GM12878 (cell line): ENCODE measurements at regions not wholly inside any gene's neighbourhood (a gene's known extent, or its start where the extent isn't known, plus 50 kb on each side); places are given as distances from the start of the nearest gene placed in this dataset.

ENCODE experiments used
- ATAC-seq: fragments of 200-7000 bp; cut with Tn5 transposase; 3 replicates; pipeline ENCODE4 v1.9.1; 2020; ENCODE audit warnings: mild to moderate bottlenecking, moderate library complexity
- BruUV-seq: library from RNA; stranded (reverse); fragments of 400-500 nt; replicated peaks from 2 replicates; lab custom pipeline; 2021; lab: Mats Ljungman, UMichigan
- CTCF ChIA-PET: fragments of 300-600 bp; sonication (Branson Sonifier 250); formaldehyde crosslinking; extraction: SDS; loops from one replicate; lab custom pipeline; 2021; ENCODE audit warnings: inconsistent platforms; lab: Yijun Ruan, JAX
- POLR2A ChIA-PET: fragments of 350-600 bp; formaldehyde crosslinking; extraction: SDS; loops from one replicate; lab custom pipeline; 2021; ENCODE audit warnings: inconsistent platforms; lab: Charles Lee
- RAD21 ChIA-PET: fragments of 300-600 bp; sonication (Branson Sonifier 250); formaldehyde crosslinking; loops from one replicate; lab custom pipeline; 2023; ENCODE audit warnings: antibody characterized with exemption; ENCODE audit not compliant: unreplicated experiment; lab: Charles Lee
- SMC1A ChIA-PET: fragments of 300-600 bp; sonication (Branson Sonifier 250); formaldehyde crosslinking; loops from one replicate; lab custom pipeline; 2023; ENCODE audit not compliant: unreplicated experiment, uncharacterized antibody; lab: Charles Lee
- DNase-seq: peaks from one replicate; pipeline ENCODE4 v3.0.0-alpha.2; 2011; ENCODE audit warnings: low read depth, low spot score
- FAIRE-seq: peaks from 3 replicates; lab custom pipeline; 2011; peaks lifted over from hg19 to GRCh38; lab: Jason Lieb, UNC
- H2AFZ ChIP-seq: 2 replicates; pipeline ENCODE4 v1.6.0; 2011; ENCODE audit warnings: low read depth, low read length, control low read depth; ENCODE audit not compliant: control insufficient read depth
- H3K27ac ChIP-seq: 2 replicates; pipeline ENCODE4 v1.5.1; 2011; ENCODE audit warnings: control low read depth; ENCODE audit not compliant: control insufficient read depth, insufficient read depth
- H3K27me3 ChIP-seq, 2 experiments: replicated peaks in 1 of 2; 2 replicates each; pipeline versions ENCODE4 v1.6.0 to v1.6.1; 2011; ENCODE audit warnings: low read length in 1 of 2; ENCODE audit not compliant: control insufficient read depth in 2 of 2, insufficient read depth in 2 of 2
- H3K36me3 ChIP-seq, 2 experiments: 2 replicates each; pipeline ENCODE4 v1.5.1; 2011; ENCODE audit warnings: low read length in 1 of 2; ENCODE audit not compliant: control insufficient read depth in 2 of 2, insufficient read depth in 2 of 2
- H3K4me1 ChIP-seq: 2 replicates; pipeline ENCODE4 v1.6.1; 2011; ENCODE audit warnings: mild to moderate bottlenecking, low read length, moderate library complexity, mixed read lengths; ENCODE audit not compliant: control insufficient read depth, insufficient read depth
- H3K4me2 ChIP-seq: 2 replicates; pipeline ENCODE4 v1.6.0; 2011; ENCODE audit warnings: control low read depth; ENCODE audit not compliant: control insufficient read depth, insufficient read depth
- H3K4me3 ChIP-seq: fragments of 200-600 bp; sonication (generic); 2 replicates; pipeline ENCODE4 v1.5.1; 2016
- H3K79me2 ChIP-seq: 2 replicates; pipeline ENCODE4 v1.6.0; 2011; ENCODE audit warnings: low read length; ENCODE audit not compliant: control insufficient read depth, insufficient read depth
- H3K9ac ChIP-seq: 2 replicates; pipeline ENCODE4 v1.8.0; 2011; ENCODE audit warnings: low read length, control low read depth, mixed read lengths; ENCODE audit not compliant: control insufficient read depth, insufficient read depth
- H3K9me3 ChIP-seq: replicated peaks from 3 replicates; pipeline ENCODE4 v1.5.1; 2011; ENCODE audit warnings: mild to moderate bottlenecking, low read length; ENCODE audit not compliant: control insufficient read depth, insufficient read depth
- H4K20me1 ChIP-seq: 2 replicates; pipeline ENCODE4 v1.6.0; 2011; ENCODE audit not compliant: control insufficient read depth, insufficient read depth
- KDM1A ChIP-seq: fragments of 200-600 bp; sonication (generic); IDR thresholded peaks from 2 replicates; pipeline ENCODE4 v1.6.1; 2016; ENCODE audit warnings: borderline replicate concordance
- MXI1 ChIP-seq: fragments of 150-350 bp; IDR thresholded peaks from 2 replicates; pipeline ENCODE4 v1.6.1; 2011; ENCODE audit warnings: low read depth, mild to moderate bottlenecking, inconsistent platforms, low read length, improper control_type of control experiment
- NR2C2 ChIP-seq: IDR thresholded peaks from 2 replicates; pipeline ENCODE4 v1.6.1; 2011; ENCODE audit warnings: borderline replicate concordance, low read depth; ENCODE audit not compliant: control insufficient read depth, insufficient read length
- RELA ChIP-seq: fragments of 450-650 bp; IDR thresholded peaks from 2 replicates; pipeline ENCODE4 v1.8.0; 2014; ENCODE audit warnings: borderline replicate concordance; ENCODE audit not compliant: partially characterized antibody
- STAT1 ChIP-seq: fragments of 450-650 bp; conservative IDR thresholded peaks from 2 replicates; pipeline ENCODE4 v1.6.1; 2014; ENCODE audit warnings: antibody characterized with exemption, mild to moderate bottlenecking
- TCF12 ChIP-seq: IDR thresholded peaks from 2 replicates; pipeline ENCODE4 v1.6.1; 2011; ENCODE audit warnings: low read depth, mild to moderate bottlenecking, low read length
- WGBS: methylation state at CpG from one replicate; pipeline ENCODE4 v1.1.6; 2016; ENCODE audit warnings: low lambda C conversion rate; ENCODE audit not compliant: insufficient replicate concordance, insufficient coverage; ENCODE audit errors: missing lambda C conversion rate; 5-methylcytosine and 5-hydroxymethylcytosine counted together
- in situ Hi-C: fragments of 300-500 bp; cut with MboI; formaldehyde crosslinking; loops from 9 replicates; pipeline ENCODE4 v1.14.3; 2018; ENCODE audit warnings: mixed read lengths
- intact Hi-C: fragments of 100-400 bp; cut with micrococcal nuclease; formaldehyde crosslinking; loops from one replicate; pipeline ENCODE4 v1.14.2; 2022; ENCODE audit not compliant: unreplicated experiment
- TF ChIP-seq, protein P1 (sequence below): fragments of 450-650 bp; formaldehyde crosslinking; IDR thresholded peaks from 2 replicates; pipeline ENCODE4 v1.5.0; 2022; ENCODE audit warnings: mild to moderate bottlenecking, missing genetic modification characterization
- TF ChIP-seq, protein P2 (sequence below), 3 experiments: IDR thresholded peaks in 2 of 3; conservative IDR thresholded peaks in 1 of 3; 2 replicates each; pipeline ENCODE4 v1.5.1; 2011; ENCODE audit warnings: low read depth in 3 of 3, low read length in 3 of 3, mild to moderate bottlenecking in 3 of 3, control low read depth in 2 of 3, moderate library complexity in 2 of 3, inconsistent platforms in 1 of 3, mixed read lengths in 1 of 3; ENCODE audit not compliant: control insufficient read depth in 2 of 3, insufficient read depth in 1 of 3; ENCODE audit errors: extremely low read depth in 1 of 3
- TF ChIP-seq, protein P3 (sequence below): IDR thresholded peaks from 2 replicates; pipeline ENCODE4 v1.6.1; 2011; ENCODE audit warnings: low read depth, mild to moderate bottlenecking, low read length, moderate library complexity, borderline replicate concordance; ENCODE audit errors: extremely low read depth

DNA sequence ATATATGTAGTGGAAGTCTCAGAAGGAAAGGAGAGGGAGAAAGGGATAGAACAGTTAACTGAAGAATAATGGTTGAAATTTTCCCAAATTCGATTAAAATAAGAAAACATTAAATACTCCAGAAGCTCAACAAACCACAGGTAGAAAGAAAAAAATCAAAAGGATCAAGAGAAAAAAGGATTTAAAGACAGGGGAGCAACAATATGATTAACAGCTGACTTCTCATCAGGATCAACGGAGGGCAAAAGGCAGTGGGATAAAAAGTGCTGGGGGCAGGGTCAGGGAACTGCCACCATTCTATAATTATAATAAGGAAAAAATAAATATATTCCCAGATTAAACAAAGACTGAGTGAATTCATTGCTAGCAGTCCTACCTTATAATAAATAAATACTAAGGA lies 55.3 kb downstream of the CDKN2C start:
- BruUV-seq = no TSS peak
- ChIA-PET POLR2A (no interaction called here), RAD21 (no interaction called here), SMC1A (no interaction called here), CTCF (interaction anchor here (1.0 kb wide), 2 partner anchors 31 to 152 kb away, joined by 3 read pairs; no protein-coding TSS in a partner anchor)
- no peak overlapping the region for H3K9ac ChIP-seq
- DNase-seq = no peak
- H3K27me3 ChIP-seq = no peaks in the 10 kb centered on the region
- no peak overlapping the region for H3K4me2 ChIP-seq
- no peak overlapping the region for H3K27ac ChIP-seq
- no peak for TF ChIP-seq STAT1
- no peak overlapping the region for H3K4me3 ChIP-seq
- H3K36me3 ChIP-seq = no peaks in the 10 kb centered on the region
- intact Hi-C loops (no loop called here), in situ Hi-C loops (no loop called here)
- no peaks in the 10 kb centered on the region for H3K9me3 ChIP-seq
- H3K79me2 ChIP-seq = no peaks in the 10 kb centered on the region
- H2AFZ ChIP-seq = no peak overlapping the region
- no peaks in the 10 kb centered on the region for H3K4me1 ChIP-seq
- ATAC-seq = no peak
- WGBS = 23% methylated on average over 2 of the region's 2 CpGs
- no peak for FAIRE-seq
- no peaks in the 10 kb centered on the region for H4K20me1 ChIP-seq

DNA sequence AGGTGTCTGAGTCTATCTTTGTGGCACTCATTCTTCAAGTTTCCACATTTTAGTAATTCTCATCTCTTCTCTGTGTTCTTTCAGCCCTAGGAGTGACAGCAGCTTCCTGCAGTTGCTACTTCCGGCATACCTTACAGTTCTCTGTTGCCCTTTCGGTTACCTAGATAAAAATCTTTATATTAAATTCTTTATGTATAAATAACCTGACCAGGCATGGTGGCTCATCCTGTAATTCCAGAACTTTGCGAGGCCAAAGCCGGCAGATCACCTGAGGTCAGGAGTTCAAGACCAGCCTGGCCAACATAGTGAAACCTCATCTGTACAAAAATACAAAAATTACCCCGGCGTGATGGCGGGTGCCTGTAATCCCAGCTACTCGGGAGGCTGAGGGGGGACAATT lies 62.9 kb downstream of the CDKN2C start:
- Histone ChIP-seq H3K27me3 (no peaks in the 10 kb centered on the region), H3K9me3 (no peaks in the 10 kb centered on the region), H3K79me2 (no peaks in the 10 kb centered on the region), H3K4me3 (no peak overlapping the region), H3K36me3 (no peaks in the 10 kb centered on the region), H3K9ac (no peak overlapping the region), H3K4me1 (no peaks in the 10 kb centered on the region), H4K20me1 (no peaks in the 10 kb centered on the region), H2AFZ (no peak overlapping the region; the same call in 1 of the 2 replicates), H3K4me2 (no peak overlapping the region), H3K27ac (no peak overlapping the region)
- intact Hi-C loops (no loop called here), in situ Hi-C loops (no loop called here)
- ChIA-PET RAD21 (no interaction called here), CTCF (no interaction called here), POLR2A (no interaction called here), SMC1A (no interaction called here)
- BruUV-seq = no TSS peak
- TF ChIP-seq MXI1 = no peak
- TF ChIP-seq, protein P1, sequence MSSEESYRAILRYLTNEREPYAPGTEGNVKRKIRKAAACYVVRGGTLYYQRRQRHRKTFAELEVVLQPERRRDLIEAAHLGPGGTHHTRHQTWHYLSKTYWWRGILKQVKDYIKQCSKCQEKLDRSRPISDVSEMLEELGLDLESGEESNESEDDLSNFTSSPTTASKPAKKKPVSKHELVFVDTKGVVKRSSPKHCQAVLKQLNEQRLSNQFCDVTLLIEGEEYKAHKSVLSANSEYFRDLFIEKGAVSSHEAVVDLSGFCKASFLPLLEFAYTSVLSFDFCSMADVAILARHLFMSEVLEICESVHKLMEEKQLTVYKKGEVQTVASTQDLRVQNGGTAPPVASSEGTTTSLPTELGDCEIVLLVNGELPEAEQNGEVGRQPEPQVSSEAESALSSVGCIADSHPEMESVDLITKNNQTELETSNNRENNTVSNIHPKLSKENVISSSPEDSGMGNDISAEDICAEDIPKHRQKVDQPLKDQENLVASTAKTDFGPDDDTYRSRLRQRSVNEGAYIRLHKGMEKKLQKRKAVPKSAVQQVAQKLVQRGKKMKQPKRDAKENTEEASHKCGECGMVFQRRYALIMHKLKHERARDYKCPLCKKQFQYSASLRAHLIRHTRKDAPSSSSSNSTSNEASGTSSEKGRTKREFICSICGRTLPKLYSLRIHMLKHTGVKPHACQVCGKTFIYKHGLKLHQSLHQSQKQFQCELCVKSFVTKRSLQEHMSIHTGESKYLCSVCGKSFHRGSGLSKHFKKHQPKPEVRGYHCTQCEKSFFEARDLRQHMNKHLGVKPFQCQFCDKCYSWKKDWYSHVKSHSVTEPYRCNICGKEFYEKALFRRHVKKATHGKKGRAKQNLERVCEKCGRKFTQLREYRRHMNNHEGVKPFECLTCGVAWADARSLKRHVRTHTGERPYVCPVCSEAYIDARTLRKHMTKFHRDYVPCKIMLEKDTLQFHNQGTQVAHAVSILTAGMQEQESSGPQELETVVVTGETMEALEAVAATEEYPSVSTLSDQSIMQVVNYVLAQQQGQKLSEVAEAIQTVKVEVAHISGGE (CRISPR knock-in tag) = no peak
- TF ChIP-seq RELA = no peak
- TF ChIP-seq NR2C2 = no peak
- TF ChIP-seq, protein P2, sequence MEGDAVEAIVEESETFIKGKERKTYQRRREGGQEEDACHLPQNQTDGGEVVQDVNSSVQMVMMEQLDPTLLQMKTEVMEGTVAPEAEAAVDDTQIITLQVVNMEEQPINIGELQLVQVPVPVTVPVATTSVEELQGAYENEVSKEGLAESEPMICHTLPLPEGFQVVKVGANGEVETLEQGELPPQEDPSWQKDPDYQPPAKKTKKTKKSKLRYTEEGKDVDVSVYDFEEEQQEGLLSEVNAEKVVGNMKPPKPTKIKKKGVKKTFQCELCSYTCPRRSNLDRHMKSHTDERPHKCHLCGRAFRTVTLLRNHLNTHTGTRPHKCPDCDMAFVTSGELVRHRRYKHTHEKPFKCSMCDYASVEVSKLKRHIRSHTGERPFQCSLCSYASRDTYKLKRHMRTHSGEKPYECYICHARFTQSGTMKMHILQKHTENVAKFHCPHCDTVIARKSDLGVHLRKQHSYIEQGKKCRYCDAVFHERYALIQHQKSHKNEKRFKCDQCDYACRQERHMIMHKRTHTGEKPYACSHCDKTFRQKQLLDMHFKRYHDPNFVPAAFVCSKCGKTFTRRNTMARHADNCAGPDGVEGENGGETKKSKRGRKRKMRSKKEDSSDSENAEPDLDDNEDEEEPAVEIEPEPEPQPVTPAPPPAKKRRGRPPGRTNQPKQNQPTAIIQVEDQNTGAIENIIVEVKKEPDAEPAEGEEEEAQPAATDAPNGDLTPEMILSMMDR (IDR thresholded peaks at IDR 0.05 in 2 of 3, conservative IDR thresholded peaks at IDR 0.05 in 1 of 3; ENCODE audit: control insufficient read depth in 2 of 3, extremely low read depth in 1 of 3, insufficient read depth in 1 of 3, low read depth in 3 of 3, low read length in 3 of 3) = no peak
- TF ChIP-seq, protein P3, sequence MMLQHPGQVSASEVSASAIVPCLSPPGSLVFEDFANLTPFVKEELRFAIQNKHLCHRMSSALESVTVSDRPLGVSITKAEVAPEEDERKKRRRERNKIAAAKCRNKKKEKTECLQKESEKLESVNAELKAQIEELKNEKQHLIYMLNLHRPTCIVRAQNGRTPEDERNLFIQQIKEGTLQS = no peak
- no peak for TF ChIP-seq TCF12
- TF ChIP-seq KDM1A = no peak
- FAIRE-seq (no peak), ATAC-seq (no peak), DNase-seq (no peak)
- WGBS = 92% methylated on average over 8 of the region's 8 CpGs
